ENCODE measurements at regions not wholly inside any gene's neighbourhood (a gene's known extent, or its start where the extent isn't known, plus 50 kb on each side); places are given as distances from the start of the nearest gene placed in this dataset.
"Not testable (repeated sequence)": the region's sequence is repeated elsewhere in the genome, so short reads cannot be mapped to it uniquely, and the experiment has no call there.

DNA sequence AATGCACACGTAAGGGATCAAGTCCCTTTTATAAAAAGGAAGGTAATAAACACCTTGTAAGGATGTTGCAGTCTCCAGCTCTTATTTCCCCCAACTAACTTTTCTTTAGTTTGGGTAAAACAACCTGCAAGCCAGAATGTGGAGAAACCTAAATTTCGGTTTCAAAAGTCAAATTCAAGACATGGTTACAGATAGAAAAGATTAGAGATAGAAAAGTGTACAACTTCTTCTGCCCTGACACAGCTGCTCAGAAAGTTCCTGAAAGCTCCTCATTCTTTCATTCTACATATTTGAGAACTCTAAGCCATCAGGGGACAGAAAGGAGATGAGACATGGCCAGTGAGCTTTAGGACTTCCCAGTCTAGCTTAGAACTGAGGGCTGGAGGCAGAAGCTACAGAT is 574.9 kb downstream of the DIPK2A start:
- ATAC-seq, result no peak

DNA sequence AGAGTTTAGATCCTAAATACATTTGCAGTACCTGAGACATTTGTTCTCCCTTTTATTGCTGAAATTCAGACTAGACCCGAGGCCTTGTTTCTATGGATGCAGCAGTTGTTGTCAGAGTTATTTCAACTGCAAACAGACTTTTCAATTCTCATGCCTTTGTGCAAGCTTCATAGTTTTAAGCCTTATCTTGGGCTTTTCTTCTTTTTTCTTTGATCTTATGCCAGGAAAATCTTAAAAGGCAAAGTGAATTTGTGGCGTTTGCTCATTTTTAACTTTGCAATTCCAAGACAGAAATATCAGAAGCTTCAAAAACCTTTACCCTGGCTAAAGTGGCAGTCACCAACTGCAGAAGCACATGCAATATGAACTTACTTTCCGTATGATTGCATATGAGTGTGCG is 576.7 kb downstream of the DIPK2A start:
- ATAC-seq, result no peak

DNA sequence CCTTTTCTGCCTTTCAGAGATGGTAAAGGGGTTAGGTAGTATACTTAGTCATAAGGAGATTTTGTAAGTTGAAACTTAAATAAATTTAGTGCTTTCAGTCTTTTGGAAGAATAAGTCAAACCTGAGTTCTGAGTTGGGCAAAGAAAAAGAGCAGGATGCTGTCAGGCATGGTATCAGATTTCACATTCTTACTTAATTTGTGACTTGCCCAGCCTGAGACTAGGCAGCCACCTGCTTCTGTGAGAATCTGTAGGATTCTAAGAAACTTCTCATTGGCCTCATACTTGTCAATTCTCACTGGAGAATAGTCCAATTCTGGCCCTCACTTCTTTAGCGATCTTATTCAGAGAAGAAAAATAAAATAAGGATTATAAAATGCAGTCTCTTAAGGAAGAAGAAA is 577.5 kb downstream of the DIPK2A start:
- ATAC-seq, result no peak

DNA sequence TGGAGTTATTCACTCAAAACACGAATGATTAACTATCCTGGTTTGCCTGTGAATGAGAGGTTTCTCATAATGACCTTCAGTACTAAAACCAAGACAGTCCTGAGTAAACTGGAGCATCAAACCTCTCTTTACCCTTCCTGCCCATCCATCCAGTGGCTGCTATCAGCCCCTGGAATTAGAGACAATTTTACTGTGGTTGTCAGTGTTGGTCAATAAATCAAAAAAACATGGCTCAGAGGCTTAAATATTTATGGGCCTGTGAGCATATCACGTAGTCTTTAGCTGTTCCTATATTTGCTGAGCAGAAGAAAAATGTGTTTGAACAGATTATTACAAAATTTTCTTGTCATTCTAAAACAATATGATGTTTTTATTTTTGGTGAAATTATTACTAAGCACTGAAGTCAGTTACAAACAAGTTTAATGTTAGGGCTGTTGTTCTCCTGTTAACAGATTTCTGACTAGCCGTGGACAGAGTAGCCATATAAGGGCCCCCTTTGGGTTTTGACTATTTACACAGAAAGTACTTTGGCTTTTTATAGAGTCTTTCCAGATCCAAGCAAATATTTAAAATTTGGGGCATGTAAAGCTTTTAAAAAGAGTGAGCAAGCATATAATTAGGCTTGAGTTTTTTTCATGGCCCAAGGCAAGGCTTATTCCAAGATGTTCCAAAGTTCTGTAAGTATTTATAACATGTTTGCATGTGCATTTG is 580.9 kb downstream of the DIPK2A start:
- no peak for ATAC-seq

DNA sequence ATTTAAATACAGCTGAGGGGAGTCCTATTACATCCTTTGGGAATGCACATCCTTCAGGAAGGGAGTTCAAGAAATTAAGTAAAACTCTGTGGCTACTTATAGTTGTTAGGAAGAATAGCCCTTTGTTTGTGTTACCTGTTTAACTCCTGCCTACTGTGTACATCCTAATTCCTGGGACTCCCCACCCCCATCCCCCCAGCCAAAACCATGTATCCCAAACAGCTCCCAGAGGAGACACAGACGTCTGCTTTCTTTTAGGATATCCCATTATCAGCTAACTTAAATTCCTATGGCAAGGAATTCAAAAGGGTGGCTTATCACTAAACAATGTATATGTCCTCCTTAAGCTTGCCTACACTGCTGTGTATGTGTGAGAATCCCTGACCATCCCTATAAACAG is 581.7 kb downstream of the DIPK2A start:
- ATAC-seq, result no peak

DNA sequence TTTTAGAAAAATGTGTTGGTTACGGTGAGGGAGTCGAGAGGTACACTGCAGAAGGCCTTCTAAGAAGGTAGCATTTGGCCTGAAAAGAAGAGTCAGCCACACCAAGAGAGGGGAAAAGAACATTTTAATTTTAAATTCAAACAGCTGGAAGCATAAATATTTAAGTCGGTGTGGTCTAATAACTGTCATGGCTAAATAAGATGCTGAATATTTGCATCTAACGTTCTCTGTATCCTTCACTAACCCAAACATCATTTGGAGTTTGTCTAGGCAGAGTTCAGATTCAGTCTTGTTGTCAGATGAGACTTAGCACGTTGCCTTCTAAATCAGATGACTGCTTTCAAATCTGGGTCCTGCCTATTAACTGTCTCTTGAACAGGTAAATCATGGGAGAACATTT is 583.3 kb downstream of the DIPK2A start:
- no peak for ATAC-seq

DNA sequence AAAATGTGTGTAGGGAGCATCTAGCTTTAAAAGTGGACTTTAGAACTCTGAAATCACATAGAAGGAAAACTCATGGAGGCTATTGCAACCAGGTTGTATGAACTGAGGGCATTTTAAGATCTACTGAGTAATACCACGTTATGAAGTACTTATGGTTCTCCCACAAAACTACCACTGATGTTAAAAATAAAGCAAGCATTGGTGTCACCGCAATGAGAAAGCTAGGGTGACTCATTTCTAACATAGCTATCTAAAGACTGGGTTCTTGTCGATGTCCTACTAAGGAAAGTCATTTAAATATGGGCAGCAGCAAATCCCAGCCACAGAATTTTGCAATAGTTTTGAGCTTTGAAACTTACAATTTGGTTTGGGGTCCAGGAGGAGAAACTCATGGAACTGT is 584.8 kb downstream of the DIPK2A start:
- no peak for ATAC-seq

DNA sequence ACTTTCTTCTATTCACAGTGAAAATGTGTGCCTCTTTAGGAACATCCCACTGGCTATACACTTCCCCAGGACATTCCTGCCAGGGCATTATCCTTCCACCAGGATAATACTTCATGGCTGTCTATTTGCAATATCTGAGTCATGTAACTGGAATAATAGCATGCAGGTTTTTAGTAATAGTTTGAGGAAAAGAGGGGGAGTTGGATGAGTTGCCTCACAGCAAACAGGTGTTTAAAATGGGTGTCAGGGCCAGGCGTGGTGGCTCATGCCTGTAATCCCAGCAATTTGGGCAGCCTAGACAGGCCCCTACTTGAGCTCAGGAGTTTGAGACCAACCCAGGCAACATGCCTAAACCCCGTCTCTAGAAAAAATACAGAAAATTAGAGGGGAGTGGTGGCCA is 585.9 kb downstream of the DIPK2A start:
- peak; percentile 58 for ATAC-seq

DNA sequence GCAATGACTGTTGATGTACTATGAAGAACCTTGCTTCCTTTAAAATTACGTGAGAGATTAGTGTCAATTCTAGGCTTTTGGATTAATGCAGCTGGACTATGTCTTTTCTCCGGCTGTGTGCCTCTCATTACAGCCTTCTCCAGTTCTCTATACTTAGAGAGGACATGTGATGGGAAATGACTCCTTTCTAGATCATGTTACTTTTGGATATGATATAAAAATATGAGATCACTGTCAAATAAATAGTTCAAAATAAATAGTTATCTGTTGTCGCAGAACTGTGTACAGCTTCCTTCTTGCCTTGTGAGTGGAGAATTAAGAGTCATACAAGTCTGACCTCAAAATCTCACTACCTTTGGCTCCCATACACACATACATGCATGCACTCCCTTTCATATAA is 592.4 kb downstream of the DIPK2A start:
- no peak for ATAC-seq

DNA sequence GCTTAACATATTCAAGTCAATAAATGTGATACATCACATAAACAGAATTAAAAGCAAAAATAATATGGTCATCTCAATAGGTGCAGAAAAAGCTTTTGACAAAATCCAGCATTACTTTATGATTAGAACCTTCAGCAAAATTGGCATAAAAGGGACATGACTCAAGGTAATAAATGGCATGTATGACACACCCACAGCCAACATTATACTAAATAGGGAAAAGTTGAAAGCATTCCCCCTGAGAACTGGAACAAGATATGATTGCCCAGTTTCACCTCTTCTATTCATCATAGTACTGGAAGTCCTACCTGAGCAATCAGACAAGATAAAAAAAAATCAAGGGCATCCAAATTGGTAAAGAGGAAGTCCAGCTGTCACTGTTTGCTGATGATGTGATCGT is 594.7 kb downstream of the DIPK2A start:
- ATAC-seq, result no peak

DNA sequence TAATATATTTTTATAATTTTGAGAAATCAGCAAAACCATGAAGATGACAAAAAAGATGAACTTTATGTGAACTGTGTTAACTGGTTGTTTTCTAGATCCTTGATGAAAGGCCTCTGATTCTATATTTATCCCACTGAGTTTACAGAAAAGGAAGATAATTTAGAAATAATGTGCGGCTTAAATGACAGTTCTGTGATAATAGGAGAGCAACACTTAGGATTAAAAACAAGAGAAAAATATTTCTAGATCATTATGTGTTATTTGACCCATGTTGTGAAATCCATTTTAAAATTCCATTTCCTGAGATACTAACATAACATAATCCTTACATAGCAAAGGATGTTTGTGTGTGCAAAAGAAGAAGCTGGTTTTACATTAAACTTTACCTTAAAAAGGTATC is 598.0 kb downstream of the DIPK2A start:
- no peak for ATAC-seq

DNA sequence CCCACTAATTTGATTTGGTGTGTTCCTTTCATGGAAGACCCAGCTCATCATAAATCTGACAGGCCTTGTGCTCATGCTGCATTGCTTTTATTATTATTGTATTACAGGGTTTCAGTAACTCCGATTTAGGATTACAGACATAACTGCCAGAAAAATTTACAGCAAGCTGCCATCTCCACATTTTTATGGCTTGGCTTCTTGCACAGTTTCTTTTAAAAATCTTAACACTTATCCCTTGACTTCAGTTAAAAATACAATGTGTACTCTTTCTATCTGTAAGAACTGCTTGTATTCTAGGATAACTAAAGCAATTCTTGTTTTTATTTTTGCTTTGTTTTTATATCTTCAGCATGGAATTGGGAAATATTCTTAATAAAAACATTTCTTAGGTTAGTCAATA is 612.2 kb downstream of the DIPK2A start:
- ATAC-seq, result no peak

DNA sequence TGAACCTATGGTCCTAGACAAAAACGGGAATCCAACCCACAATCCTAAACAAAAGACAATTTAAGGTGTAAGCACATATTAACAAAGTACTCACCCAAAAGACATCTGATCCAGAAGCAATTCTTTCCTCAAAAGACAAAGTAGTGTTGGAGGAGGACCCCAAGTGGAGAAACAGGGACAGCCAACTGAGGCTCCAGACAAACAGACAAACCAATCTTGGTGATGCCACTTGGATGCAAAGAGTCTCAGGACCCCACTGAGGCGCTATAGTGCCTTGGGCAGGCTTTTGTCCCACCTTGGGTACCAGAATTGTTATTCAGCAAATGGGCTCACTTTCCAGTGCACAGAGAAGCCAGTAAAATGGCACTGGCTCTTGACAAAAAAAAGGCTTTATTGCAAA is 613.8 kb downstream of the DIPK2A start:
- ATAC-seq, result no peak

DNA sequence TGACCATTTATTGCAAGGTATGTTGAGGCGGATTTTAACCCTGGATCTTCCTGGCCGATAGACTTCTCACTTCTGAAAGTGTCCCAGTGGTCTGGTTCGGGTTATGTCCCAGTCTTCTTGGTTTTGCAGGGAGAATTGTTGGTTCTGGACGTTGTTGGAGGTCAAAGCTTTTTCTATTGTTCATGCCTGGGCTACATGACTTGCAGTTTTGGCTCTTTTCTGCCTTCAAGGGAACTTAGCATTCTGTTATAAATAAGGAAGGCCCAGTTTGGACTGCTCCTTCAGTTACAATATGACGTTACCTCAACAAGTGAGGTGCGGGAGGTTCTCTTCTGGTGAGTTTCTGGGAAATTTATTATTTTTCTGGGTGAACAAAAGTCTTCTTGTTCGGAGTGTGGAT is 614.3 kb downstream of the DIPK2A start:
- ATAC-seq, result no peak

DNA sequence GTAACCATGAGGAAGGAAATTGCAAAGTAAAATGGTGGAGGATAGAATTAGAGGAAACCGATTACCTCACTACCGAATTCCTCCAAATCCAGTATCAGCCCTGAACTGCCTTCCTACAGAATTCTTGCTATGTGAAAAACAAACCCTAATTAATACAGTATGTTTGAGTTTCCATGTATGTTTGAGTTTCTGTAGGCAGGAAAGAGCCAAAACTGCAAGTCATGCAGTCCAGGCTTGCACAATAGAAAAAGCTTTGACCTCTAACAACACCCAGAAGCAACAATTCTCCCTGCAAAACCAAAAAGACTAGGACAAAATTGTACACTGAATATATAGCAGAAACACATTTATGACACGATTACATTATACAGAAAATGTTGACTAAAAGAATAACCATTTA is 614.8 kb downstream of the DIPK2A start:
- no peak for ATAC-seq

DNA sequence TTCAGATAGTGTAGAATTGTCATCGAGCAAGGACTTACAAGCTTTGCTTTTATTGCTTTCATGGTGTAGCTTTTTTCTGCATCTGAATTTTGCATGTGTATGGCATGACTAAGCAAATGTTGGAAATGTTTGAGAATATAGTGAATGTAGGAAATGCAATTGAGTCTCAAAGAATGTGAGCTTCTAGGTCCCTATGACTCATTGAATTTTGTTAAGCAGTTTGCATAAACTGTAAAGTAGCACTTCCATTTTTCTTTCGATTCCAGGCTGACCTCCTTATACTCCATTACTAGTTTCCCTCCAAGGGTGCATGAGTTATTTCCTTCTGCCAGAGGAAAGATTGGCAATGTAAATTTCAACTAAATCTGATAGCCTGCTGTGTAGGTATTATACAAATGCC is 619.2 kb downstream of the DIPK2A start:
- no peak for ATAC-seq

DNA sequence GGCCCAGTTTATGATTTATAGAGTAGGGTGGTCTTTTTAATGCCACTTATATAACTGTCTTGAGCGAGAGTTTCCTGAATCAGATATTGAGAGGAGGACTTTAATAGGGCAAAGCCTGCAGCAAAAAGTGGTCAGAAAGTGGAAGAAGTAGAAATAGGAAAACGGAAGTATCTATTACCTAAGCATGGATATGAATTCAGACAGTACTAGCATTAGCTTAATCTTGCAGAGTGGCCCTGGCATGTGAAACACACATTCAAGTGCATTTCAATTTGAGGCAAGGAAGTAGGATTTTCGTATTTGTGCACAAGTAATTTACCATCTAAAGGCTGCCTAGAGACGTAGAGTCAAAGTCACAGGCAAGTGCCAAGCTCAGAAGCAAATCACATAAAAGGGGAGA is 622.3 kb downstream of the DIPK2A start:
- no peak for ATAC-seq

DNA sequence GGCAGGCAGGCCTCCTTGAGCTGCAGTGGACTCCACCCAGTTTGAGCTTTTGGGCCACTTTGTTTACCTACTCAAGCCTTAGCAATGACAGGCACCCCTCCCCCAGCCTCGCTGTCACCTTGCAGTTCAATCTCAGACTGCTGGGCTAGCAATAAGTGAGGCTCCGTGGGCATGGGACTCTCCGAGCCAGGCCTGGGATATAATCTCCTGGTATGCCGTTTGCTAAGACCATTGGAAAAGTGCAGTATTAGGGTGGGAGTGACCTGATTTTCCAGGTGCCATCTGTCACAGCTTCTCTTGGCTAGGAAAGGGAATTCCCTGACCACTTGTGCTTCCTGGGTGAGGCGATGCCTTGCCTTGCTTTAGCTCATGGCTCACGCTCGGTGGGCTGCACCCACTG is 648.6 kb downstream of the DIPK2A start:
- not testable (repeated sequence) for ATAC-seq

DNA sequence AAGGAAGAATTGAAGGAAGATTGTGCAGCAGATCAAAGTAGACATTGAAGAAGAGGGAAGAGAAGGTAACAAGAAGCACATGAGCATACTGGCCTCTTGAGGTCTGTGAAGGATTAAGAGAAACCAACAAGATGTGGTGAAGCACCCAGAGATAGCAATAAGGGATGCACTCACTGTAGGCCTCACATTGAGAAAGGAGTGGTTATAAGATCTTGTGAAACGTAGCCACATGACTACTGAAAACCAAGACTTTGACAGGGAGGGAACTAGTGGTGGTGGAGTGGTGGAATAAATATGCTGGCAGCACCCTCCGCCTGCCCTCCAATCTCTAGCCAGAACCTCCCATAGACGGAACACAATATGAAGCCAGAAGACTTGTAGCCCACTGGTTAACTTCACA is 651.2 kb downstream of the DIPK2A start:
- ATAC-seq, result no peak

DNA sequence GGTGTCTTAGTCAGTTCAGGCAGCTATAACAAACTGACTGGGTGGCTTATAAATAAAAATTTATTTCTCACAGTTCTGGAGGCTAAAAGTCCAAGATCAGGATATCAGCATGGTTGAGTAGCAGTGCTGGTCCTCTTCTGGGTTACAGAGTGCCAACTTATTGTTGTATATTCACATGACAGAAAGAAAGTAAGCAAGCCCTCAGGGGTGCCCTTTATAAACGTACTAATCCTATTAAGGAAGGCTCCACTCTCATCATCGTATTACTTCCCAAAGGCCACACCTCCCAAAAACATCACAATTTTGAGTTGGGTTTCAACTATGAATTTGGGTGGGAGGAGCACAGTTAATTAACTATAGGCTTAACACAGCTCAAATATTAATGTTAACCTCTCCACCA is 653.0 kb downstream of the DIPK2A start:
- no peak for ATAC-seq

DNA sequence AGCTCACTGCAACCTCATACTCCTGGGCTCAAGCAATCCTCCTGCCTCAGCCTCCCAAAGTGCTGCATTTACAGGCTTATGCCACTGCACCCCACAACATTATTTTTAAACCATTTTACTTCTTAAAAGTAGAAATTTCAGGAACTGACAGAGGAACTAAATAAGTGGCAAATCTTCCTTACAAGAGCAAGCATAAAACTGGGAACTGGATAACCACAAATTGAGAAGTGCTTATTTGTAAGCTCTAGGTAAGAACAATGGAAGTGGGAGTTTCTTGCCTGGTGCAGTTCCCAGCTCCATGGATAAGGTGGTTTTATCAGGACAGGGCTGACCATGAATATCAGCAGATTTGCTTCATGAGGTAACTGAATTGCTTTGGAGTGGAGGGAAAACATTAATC is 655.2 kb downstream of the DIPK2A start:
- no peak for ATAC-seq

DNA sequence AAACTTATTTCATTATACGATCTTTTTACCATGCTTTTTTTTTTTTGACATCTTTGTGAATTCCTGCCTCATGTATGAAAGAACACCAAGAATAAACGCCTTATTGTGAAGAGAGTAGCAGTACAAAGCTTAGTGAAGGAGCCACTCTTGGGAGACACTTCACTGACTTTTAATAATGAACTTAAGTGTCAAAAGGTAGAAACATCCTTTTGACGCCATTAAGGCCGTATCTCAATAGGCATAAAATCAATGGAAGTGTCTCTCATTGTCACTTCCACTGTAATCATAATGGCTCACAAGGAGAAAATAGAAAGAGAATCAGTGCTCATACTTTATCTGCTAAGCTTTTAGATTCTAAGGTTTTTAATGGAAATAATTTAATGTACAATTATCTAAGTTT is 657.8 kb downstream of the DIPK2A start:
- ATAC-seq, result no peak

DNA sequence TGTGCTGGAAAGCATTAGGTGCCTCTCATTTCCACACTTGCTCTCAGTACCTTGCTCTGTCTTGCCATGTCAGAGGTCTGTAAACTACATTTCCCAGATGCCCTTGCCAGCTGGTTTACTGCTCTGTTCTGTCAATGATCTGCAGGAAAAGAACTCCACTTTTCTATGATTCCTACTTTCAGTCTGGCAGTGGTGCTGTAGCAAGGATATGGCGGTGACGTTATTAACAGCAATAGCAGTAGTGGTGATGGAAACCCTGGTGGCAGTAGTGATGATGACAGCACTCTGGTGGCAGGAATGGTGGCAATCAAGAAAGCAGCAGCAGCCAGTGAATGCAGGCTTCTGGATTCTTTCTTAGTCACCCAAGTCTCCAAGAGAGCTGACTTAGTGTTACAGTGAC is 665.2 kb downstream of the DIPK2A start:
- no peak for ATAC-seq

DNA sequence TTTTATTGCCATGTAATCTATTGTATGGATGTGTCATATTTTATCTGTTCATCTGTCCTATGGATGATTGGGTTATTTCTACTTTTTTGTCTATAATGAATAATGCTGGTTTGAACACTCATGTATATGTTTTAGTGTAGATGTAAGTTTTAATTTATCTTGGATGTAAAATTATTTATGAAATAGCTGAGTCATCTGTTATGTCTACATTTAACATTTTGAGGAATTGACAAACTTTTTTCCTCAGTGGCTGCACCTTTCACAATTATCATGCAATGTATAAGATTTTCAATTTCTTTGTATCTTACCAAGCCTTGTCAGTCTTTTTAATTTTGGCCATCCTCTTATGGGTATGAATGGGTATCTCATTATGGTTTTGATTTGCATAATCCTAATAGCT is 666.4 kb downstream of the DIPK2A start:
- no peak for ATAC-seq

DNA sequence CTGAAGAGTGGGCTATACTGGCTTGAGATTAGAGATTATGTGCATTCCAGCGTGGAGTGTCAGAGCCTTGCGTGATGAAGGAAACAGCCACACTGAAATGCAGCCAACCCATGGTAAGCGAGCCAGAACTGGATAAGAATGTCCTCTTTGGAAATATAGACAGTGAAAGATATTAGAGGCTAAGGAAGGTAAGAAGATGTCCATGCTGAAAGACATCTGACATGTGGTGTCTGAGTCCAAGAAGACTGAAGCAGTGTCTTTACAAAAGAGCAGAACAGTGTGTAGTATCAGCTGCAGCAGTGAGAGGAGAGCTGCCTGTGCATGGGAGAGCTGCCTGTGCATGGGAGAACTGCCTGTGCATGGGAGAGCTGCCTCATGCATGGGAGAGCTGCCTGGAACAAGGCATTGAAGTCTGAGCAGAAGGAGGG is 672.2 kb downstream of the DIPK2A start:
- no peak for ATAC-seq
